ENCODE measurements at regions not wholly inside any gene's neighbourhood (a gene's known extent, or its start where the extent isn't known, plus 50 kb on each side); places are given as distances from the start of the nearest gene placed in this dataset.

GRCh38 chr10:83448013-83448412, 691.3 kb upstream of the GHITM start:
- no peak for TF ChIP-seq CTCF (IDR thresholded peaks at IDR 0.05)
- no peak for TF ChIP-seq POLR2AphosphoS5 (IDR thresholded peaks at IDR 0.05)
- TF ChIP-seq EP300 (IDR thresholded peaks at IDR 0.05), result no peak
